Gastroesophageal sphincter (tissue), 4 donors: ENCODE measurements at regions not wholly inside any gene's neighbourhood (a gene's known extent, or its start where the extent isn't known, plus 50 kb on each side); places are given as distances from the start of the nearest gene placed in this dataset.

Experiments
- ATAC-seq: fragments of 150-250 bp; one replicate; pipeline ENCODE4 v1.9.1; 2016; ENCODE audit warnings: mild to moderate bottlenecking, moderate library complexity
- H3K27ac ChIP-seq, 4 donors: fragments of 200-600 bp; sonication (generic) in 3 of 4; 1 replicate in 3 of 4; 2 replicates in 1 of 4; pipeline ENCODE4 v1.5.1; 2016 to 2019
- H3K27me3 ChIP-seq: fragments of 200-600 bp; sonication (generic); one replicate; pipeline ENCODE4 v1.5.1; 2019
- H3K36me3 ChIP-seq, 2 donors: fragments of 200-600 bp; sonication (generic); one replicate each; pipeline ENCODE4 v1.5.1; 2019; ENCODE audit warnings: control low read depth in 1 of 2
- H3K4me1 ChIP-seq, 3 donors: fragments of 200-600 bp; sonication (generic); 1 replicate in 2 of 3; 2 replicates in 1 of 3; pipeline ENCODE4 v1.5.1; 2016 to 2019; ENCODE audit warnings: control low read depth in 2 of 3
- H3K4me3 ChIP-seq, 2 donors: fragments of 200-600 bp; sonication (generic); one replicate each; pipeline ENCODE4 v1.5.1; 2019; ENCODE audit warnings: mild to moderate bottlenecking in 1 of 2, moderate library complexity in 1 of 2
- H3K9me3 ChIP-seq, 3 donors: fragments of 200-600 bp; sonication (generic); one replicate each; pipeline ENCODE4 v1.5.1; 2017 to 2019; ENCODE audit warnings: control low read depth in 2 of 3
- EP300 ChIP-seq: sonication (generic); formaldehyde crosslinking; IDR thresholded peaks from one replicate; pipeline ENCODE4 v1.6.1; 2017; ENCODE audit warnings: antibody characterized with exemption, mild to moderate bottlenecking
- POLR2A ChIP-seq, 2 donors: fragments of 450-650 bp; IDR thresholded peaks; one replicate each; pipeline ENCODE4 v1.6.1; 2017; ENCODE audit warnings: antibody characterized with exemption in 2 of 2, mild to moderate bottlenecking in 2 of 2, moderate library complexity in 1 of 2
- POLR2AphosphoS5 ChIP-seq: sonication (generic); formaldehyde crosslinking; IDR thresholded peaks from one replicate; pipeline ENCODE4 v1.6.1; 2017; ENCODE audit warnings: antibody characterized with exemption
- WGBS, 2 donors: methylation state at CpG; one replicate each; pipeline ENCODE4 v1.1.5; 2018; ENCODE audit warnings: low coverage in 1 of 2; 5-methylcytosine and 5-hydroxymethylcytosine counted together
- TF ChIP-seq, protein P1 (sequence below), 4 experiments: fragments of 200-600 bp in 2 of 4; fragments of 450-650 bp in 2 of 4; sonication (generic) in 1 of 4; IDR thresholded peaks; one replicate each; pipeline ENCODE4 v1.5.1; 2017 to 2019; ENCODE audit warnings: antibody characterized with exemption in 4 of 4, mild to moderate bottlenecking in 2 of 4, moderate library complexity in 2 of 4

GRCh38 chrX:1788300-1788911 is 173.5 kb downstream of the ASMT start:
- H3K9me3 ChIP-seq: peaks cover 0 to 38% (median 0%) of the 10 kb centered on the region in 3 donors
- TF ChIP-seq POLR2A (IDR thresholded peaks at IDR 0.05): no peak
- H3K27me3 ChIP-seq: peaks cover 10% of the 10 kb centered on the region
- H3K4me3 ChIP-seq: no peak overlapping the region
- no peak for ATAC-seq
- no peak overlapping the region for H3K27ac ChIP-seq
- no peaks in the 10 kb centered on the region for H3K4me1 ChIP-seq
- 96% methylated on average over 4 of the region's 5 CpGs; no CpG with 5 or more reads in 1 of the 2 donors for WGBS, 2 donors
- H3K36me3 ChIP-seq: no peaks in the 10 kb centered on the region

- H3K27me3 ChIP-seq: peaks cover 10% of the 10 kb centered on the region
- no peaks in the 10 kb centered on the region for H3K4me1 ChIP-seq
- H3K9me3 ChIP-seq: peaks cover 0 to 3% (median 0%) of the 10 kb centered on the region in 3 donors
- H3K4me3 ChIP-seq: no peak overlapping the region
- TF ChIP-seq, protein P1, sequence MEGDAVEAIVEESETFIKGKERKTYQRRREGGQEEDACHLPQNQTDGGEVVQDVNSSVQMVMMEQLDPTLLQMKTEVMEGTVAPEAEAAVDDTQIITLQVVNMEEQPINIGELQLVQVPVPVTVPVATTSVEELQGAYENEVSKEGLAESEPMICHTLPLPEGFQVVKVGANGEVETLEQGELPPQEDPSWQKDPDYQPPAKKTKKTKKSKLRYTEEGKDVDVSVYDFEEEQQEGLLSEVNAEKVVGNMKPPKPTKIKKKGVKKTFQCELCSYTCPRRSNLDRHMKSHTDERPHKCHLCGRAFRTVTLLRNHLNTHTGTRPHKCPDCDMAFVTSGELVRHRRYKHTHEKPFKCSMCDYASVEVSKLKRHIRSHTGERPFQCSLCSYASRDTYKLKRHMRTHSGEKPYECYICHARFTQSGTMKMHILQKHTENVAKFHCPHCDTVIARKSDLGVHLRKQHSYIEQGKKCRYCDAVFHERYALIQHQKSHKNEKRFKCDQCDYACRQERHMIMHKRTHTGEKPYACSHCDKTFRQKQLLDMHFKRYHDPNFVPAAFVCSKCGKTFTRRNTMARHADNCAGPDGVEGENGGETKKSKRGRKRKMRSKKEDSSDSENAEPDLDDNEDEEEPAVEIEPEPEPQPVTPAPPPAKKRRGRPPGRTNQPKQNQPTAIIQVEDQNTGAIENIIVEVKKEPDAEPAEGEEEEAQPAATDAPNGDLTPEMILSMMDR (IDR thresholded peaks at IDR 0.05): no peak
- TF ChIP-seq EP300 (no peak), POLR2AphosphoS5 (no peak), POLR2A (IDR thresholded peaks at IDR 0.05) (no peak)
- 55% methylated on average over 1 of the region's 1 CpG; no CpG with 5 or more reads in 1 of the 2 donors for WGBS, 2 donors
- no peak for ATAC-seq
- no peaks in the 10 kb centered on the region for H3K36me3 ChIP-seq
- no peak overlapping the region for H3K27ac ChIP-seq
Observed at GRCh38 chrX:1792636-1793035, 177.8 kb downstream of the ASMT start.

DNA sequence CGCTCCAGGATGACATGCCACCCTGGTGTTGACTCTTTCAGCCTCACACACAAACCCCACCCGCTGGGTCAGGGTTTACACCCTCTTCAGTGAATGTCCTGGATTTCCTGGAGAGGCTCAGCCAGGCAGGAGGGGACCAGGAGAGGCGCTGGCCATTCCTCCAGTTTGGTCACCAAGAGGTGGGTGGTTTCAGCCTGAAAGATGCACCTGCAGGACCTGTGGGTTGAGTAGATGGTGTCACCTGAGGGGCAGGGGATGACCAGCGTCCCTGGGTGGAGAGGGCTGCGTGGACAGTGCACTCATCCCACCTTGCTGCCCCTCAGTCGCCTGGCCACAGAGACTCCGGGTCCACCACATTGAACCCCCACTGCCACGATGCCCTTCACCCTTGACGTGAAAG is 179.7 kb downstream of the ASMT start:
- no peaks in the 10 kb centered on the region for H3K36me3 ChIP-seq
- no peaks in the 10 kb centered on the region for H3K4me1 ChIP-seq
- TF ChIP-seq EP300 (no peak), POLR2A (IDR thresholded peaks at IDR 0.05) (no peak), POLR2AphosphoS5 (no peak)
- TF ChIP-seq, protein P1 (IDR thresholded peaks at IDR 0.05): no peak
- ATAC-seq: no peak
- WGBS, 2 donors: 95 to 100% methylated on average over 4 of the region's 9 CpGs
- H3K27ac ChIP-seq: no peak overlapping the region
- peaks cover 10% of the 10 kb centered on the region for H3K27me3 ChIP-seq
- no peaks in the 10 kb centered on the region for H3K9me3 ChIP-seq
- no peak overlapping the region for H3K4me3 ChIP-seq

DNA sequence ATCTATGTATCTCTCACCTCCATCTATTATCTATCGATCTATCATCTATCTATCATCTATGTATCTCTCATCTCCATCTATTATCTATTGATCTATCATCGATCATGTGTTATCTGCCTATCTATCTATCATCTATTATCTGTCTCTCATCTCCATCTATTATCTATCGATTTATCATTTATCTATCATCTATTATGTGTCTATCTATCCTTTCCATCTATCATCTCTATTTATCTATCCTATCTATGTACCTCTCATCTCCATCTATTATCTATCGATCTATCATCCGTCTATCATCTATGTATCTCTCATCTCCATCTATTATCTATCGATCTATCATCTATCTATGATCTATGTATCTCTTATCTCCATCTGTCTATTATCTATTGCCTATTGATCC is 188.1 kb downstream of the ASMT start:
- H3K27ac ChIP-seq: no peak overlapping the region
- peaks cover 30% of the 10 kb centered on the region for H3K27me3 ChIP-seq
- ATAC-seq: no peak
- H3K4me3 ChIP-seq: no peak overlapping the region
- no peaks in the 10 kb centered on the region for H3K36me3 ChIP-seq
- WGBS, 2 donors: 94 to 99% methylated on average over 6 of the region's 6 CpGs
- peaks cover 0 to 4% (median 0%) of the 10 kb centered on the region in 3 donors for H3K9me3 ChIP-seq
- TF ChIP-seq POLR2A (IDR thresholded peaks at IDR 0.05) (no peak), POLR2AphosphoS5 (no peak), EP300 (no peak)
- TF ChIP-seq, protein P1 (IDR thresholded peaks at IDR 0.05): no peak
- H3K4me1 ChIP-seq: no peaks in the 10 kb centered on the region

DNA sequence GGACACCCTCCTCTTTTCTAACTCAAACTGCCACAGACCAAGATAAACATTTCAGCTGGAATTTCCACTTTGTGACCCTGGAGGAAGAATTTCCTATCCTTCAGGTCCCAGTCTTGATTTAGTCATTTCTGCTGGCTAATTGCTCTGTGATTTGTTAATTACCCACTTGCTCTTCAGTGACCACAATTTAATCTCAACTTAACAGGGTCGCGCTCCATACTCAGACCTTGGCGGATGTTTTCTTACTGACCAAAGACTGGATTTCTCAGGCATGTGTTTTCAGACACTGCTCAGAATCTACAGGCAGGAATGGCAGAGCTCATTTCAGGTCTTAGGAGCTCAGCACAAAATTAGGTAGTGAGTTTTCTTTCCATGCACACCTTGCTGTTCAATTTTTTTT is 188.9 kb downstream of the ASMT start:
- no peak overlapping the region for H3K27ac ChIP-seq
- no peak for TF ChIP-seq EP300
- no peak for TF ChIP-seq POLR2AphosphoS5
- TF ChIP-seq, protein P1 (IDR thresholded peaks at IDR 0.05): no peak
- TF ChIP-seq POLR2A (IDR thresholded peaks at IDR 0.05): no peak
- H3K9me3 ChIP-seq: peaks cover 0 to 4% (median 0%) of the 10 kb centered on the region in 3 donors
- no peaks in the 10 kb centered on the region for H3K36me3 ChIP-seq
- peaks cover 35% of the 10 kb centered on the region for H3K27me3 ChIP-seq
- H3K4me1 ChIP-seq: no peaks in the 10 kb centered on the region
- WGBS, 2 donors: 79 to 94% methylated on average over 3 of the region's 3 CpGs
- no peak overlapping the region for H3K4me3 ChIP-seq
- no peak for ATAC-seq
